ACC112 (cell line): ENCODE measurements at regions not wholly inside any gene's neighbourhood (a gene's known extent, or its start where the extent isn't known, plus 50 kb on each side); places are given as distances from the start of the nearest gene placed in this dataset.

Experiments
- H2AFZ ChIP-seq: fragments of 200-600 bp; sonication (generic); one replicate; pipeline ENCODE4 v1.6.0; 2017; ENCODE audit warnings: antibody characterized with exemption, low read length; ENCODE audit not compliant: unreplicated experiment
- H3K27ac ChIP-seq: fragments of 200-600 bp; sonication (generic); 2 replicates; pipeline ENCODE4 v1.5.1; 2014; ENCODE audit warnings: low read depth, mild to moderate bottlenecking, antibody characterized with exemption, low read length, moderate library complexity
- H3K27me3 ChIP-seq: fragments of 200-600 bp; sonication (generic); 2 replicates; pipeline ENCODE4 v1.6.1; 2014; ENCODE audit warnings: mild to moderate bottlenecking, antibody characterized with exemption, low read length, moderate library complexity, mixed read lengths; ENCODE audit not compliant: insufficient read depth
- H3K36me3 ChIP-seq: fragments of 200-600 bp; sonication (generic); 2 replicates; pipeline ENCODE4 v1.6.1; 2016; ENCODE audit warnings: mild to moderate bottlenecking, antibody characterized with exemption, low read length, moderate library complexity, mixed read lengths; ENCODE audit not compliant: insufficient read depth
- H3K4me1 ChIP-seq: fragments of 200-600 bp; sonication (generic); one replicate; pipeline ENCODE4 v1.6.1; 2016; ENCODE audit warnings: low read length, mixed read lengths; ENCODE audit not compliant: insufficient read depth, unreplicated experiment, control insufficient read depth
- H3K4me3 ChIP-seq: fragments of 200-600 bp; sonication (generic); 2 replicates; pipeline ENCODE4 v1.5.1; 2014; ENCODE audit warnings: mild to moderate bottlenecking, low read depth, low read length
- H3K79me2 ChIP-seq: fragments of 200-600 bp; sonication (generic); one replicate; pipeline ENCODE4 v1.6.0; 2016; ENCODE audit warnings: low read length; ENCODE audit not compliant: control insufficient read depth, unreplicated experiment, insufficient read depth

DNA sequence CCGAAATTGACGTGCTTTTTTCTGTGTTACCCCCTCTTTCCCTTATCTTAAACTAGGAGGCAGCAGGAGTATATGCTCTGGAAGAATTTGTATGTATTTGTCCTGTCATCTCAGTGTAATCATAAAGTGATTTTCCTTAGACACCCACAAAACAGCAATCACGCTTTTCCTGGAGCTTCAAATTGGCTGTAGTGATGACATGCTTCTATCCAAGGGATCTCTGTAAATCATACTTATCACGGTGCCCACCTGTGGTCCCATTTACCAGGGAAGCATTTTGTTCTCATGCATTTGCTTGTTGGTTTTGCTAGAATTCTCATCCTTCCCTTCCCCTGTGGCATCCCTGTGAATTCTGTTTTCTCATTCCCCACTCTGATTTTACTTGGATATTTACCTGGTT lies 220.8 kb upstream of the THUMPD2 start:
- Histone ChIP-seq H3K4me1 (peaks cover 11% of the 10 kb centered on the region), H3K4me3 (no peak overlapping the region), H2AFZ (no peak overlapping the region), H3K27ac (no peak overlapping the region), H3K36me3 (no peaks in the 10 kb centered on the region), H3K79me2 (no peaks in the 10 kb centered on the region), H3K27me3 (no peaks in the 10 kb centered on the region)

DNA sequence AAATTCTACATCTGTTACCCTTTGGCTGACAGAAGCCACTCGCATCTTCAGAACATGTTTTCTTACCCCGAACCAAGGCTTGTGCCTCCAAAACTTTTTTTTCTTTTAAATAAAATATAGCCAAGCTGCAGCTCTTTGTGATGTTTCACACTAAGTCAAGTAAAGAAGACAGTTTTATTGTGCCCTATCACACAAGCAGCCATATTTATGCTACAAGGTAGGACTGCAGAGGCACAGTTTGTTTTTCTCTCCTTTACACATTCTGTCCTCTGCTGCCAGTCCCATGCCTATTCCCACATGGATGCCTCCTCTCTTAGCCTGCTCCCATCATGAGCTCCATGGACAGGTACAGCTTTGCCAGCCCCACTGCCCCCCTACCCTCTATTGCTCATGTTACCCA lies 219.6 kb upstream of the THUMPD2 start:
- no peaks in the 10 kb centered on the region for H3K27me3 ChIP-seq
- H3K4me1 ChIP-seq = peaks cover 11% of the 10 kb centered on the region
- H3K79me2 ChIP-seq = no peaks in the 10 kb centered on the region
- no peak overlapping the region for H2AFZ ChIP-seq
- H3K27ac ChIP-seq = no peak overlapping the region
- no peak overlapping the region for H3K4me3 ChIP-seq
- H3K36me3 ChIP-seq = no peaks in the 10 kb centered on the region

DNA sequence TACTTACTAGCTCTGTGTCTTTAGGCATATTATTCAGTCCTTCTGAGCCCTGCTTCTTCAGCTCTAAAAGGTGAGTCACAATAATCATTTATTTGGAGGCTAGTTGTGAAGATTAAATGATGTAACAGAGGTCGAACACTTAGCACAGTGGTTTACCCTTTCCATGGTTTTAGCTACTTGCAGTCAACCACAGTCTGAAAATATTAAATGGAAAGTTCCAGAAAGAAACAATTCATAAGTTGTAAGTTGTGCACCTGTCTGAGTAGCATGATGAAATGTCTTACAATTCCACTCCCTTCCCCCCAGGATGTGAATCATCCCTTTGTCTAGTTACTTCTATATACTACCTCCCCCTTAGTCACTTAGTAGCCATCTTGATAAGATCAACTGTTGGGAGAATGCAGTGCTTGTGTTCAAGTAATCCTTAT lies 217.6 kb upstream of the THUMPD2 start:
- H3K27me3 ChIP-seq = no peaks in the 10 kb centered on the region
- H3K4me1 ChIP-seq = peaks cover 11% of the 10 kb centered on the region
- no peaks in the 10 kb centered on the region for H3K36me3 ChIP-seq
- H3K4me3 ChIP-seq = no peak overlapping the region
- no peak overlapping the region for H2AFZ ChIP-seq
- H3K79me2 ChIP-seq = no peaks in the 10 kb centered on the region
- no peak overlapping the region for H3K27ac ChIP-seq

DNA sequence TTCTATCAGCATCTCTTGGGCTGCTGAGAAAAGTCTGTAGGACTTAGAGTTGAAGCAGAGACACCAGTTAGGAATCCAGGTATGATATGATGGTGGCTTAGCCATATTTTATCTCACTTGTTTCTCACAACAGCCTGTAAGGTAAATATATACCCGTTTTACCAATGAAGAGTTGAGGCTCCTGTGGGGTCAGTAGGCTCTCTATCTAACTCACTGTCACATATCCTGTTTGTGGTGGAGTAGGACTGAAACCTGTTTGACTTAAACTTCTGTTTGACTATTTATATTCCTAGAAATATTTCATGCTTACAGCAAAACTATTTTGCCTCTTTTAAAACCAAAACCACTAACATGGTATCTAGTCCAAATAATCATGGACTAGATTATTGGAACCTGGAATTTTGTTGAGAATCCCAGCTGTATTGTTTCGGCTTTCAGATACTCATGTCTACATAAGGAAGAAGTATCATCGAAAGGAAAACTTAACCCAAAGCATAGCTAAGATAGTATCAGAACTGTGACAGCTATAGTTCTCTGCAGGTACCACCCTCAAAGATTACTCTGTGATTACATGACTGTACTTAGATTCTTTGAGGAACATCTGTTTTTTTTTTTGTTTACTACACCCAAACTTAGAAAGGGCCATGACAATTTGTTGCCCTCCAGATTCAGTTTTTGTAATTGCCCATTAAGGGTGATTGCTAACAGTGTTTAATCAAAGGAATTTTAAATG lies 216.1 kb upstream of the THUMPD2 start:
- Histone ChIP-seq H3K79me2 (no peaks in the 10 kb centered on the region), H3K27ac (no peak overlapping the region), H3K4me1 (peaks cover 11% of the 10 kb centered on the region), H2AFZ (no peak overlapping the region), H3K4me3 (no peak overlapping the region), H3K36me3 (no peaks in the 10 kb centered on the region), H3K27me3 (no peaks in the 10 kb centered on the region)

DNA sequence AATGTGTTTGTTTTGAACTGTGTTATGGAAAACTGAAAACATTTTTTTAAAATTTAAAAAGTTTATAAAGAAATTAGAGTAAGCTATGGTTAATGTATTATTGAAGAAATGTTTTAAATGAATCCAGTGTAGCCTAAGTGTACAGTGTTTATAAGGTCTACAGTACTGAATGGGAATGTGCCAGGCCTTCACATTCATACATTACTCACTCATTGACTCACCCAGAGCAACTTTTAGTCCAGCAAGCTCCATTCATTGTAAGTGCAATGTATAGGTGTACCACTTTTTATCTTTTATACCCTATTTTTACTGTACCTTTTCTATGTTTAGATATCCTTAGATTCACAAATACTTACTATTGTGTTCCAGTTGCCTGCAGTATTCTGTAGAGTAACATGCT lies 215.1 kb upstream of the THUMPD2 start:
- Histone ChIP-seq H3K36me3 (no peaks in the 10 kb centered on the region), H3K4me1 (peaks cover 11% of the 10 kb centered on the region), H3K27me3 (no peaks in the 10 kb centered on the region), H2AFZ (no peak overlapping the region), H3K4me3 (no peak overlapping the region), H3K27ac (no peak overlapping the region), H3K79me2 (no peaks in the 10 kb centered on the region)

DNA sequence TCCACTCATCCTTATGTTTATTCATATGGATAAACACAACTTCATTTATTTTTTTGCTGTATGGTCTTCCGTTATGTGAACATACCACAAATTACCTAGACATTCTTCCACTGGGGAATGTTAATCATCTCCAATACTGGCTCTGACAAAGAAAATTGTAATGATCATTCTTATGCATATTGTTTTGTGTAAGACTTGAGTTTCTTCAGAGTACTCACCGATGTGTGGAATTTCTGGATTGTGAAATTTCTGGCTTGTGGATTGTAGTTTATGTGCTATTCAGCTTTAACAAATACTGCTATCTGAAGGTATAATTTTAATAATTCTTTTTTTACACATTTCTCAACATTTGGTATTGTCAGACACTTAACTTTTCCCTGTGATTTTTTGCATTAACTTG lies 212.2 kb upstream of the THUMPD2 start:
- H3K79me2 ChIP-seq = no peaks in the 10 kb centered on the region
- no peak overlapping the region for H2AFZ ChIP-seq
- no peak overlapping the region for H3K4me3 ChIP-seq
- peaks cover 2% of the 10 kb centered on the region for H3K4me1 ChIP-seq
- no peaks in the 10 kb centered on the region for H3K27me3 ChIP-seq
- H3K36me3 ChIP-seq = no peaks in the 10 kb centered on the region
- H3K27ac ChIP-seq = no peak overlapping the region

DNA sequence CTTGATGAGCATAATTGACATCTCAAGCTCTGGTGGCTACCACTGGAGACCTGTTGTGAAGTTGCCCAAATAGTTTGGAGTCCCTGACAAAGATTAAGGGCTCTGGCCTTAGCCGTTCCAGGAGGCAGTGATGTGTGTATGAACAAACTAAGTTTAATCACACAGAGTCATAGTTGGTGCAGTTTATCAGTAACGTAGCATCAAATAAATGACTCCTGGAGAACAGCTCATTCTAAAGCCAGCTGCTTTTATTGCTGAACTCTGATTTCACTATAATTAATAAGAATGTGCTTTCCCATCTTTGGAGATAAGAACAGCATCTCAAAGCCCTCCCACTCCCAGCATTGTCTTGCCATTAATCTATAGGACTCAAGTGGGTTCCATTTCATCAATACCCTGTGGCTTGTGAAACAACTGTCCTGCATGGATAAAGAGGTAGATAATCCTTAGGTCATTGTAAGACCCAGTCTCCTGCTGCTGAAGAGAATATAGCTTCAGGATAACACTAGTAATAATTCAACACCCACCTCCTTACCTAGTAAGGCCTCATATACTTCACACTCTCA lies 211.4 kb upstream of the THUMPD2 start:
- Histone ChIP-seq H3K27me3 (no peaks in the 10 kb centered on the region), H2AFZ (no peak overlapping the region), H3K79me2 (no peaks in the 10 kb centered on the region), H3K4me1 (no peaks in the 10 kb centered on the region), H3K27ac (no peak overlapping the region), H3K36me3 (no peaks in the 10 kb centered on the region), H3K4me3 (no peak overlapping the region)

DNA sequence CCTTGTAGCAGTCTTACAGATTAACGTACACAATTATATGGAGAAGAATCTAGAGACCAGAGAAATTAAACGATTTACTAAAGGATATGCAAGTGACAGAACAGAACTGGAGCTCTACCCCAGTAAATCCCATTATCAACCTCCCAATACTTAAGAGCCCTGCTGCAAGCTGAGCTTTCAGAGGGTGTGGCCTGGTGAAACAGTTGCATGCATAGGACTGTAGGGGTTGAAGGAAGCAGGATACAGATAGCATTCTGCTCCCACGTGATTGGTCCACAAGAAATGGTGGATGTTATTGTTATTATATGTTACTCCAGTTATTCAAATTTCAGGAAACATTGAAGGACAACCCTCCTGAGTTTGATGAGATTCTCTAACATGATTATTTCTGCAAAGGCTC lies 210.8 kb upstream of the THUMPD2 start:
- no peaks in the 10 kb centered on the region for H3K4me1 ChIP-seq
- H2AFZ ChIP-seq = no peak overlapping the region
- no peaks in the 10 kb centered on the region for H3K27me3 ChIP-seq
- no peak overlapping the region for H3K27ac ChIP-seq
- H3K36me3 ChIP-seq = no peaks in the 10 kb centered on the region
- H3K4me3 ChIP-seq = no peak overlapping the region
- no peaks in the 10 kb centered on the region for H3K79me2 ChIP-seq

DNA sequence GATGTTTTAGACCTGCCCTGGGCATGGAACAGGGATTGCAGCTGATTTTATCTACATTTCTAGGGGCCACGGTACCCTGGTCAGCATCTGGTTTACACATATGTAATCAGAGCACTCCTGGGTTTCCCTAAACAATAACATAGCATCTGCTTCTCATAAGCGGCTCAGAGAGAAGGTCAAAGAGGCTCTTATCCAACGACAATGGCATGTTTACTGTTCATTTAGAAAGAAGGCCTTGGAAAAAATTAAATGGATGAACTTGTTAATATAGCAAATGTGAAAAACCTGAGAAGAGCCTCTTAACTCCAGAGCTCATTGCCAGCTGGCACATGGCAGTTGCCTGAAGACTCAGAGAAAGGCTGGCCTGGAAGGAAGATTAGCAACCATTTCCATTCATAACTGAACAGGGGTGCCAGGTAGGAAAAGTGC lies 202.8 kb upstream of the THUMPD2 start:
- Histone ChIP-seq H2AFZ (no peak overlapping the region), H3K27me3 (no peaks in the 10 kb centered on the region), H3K4me1 (no peaks in the 10 kb centered on the region), H3K36me3 (no peaks in the 10 kb centered on the region), H3K4me3 (no peak overlapping the region), H3K79me2 (no peaks in the 10 kb centered on the region), H3K27ac (no peak overlapping the region)

DNA sequence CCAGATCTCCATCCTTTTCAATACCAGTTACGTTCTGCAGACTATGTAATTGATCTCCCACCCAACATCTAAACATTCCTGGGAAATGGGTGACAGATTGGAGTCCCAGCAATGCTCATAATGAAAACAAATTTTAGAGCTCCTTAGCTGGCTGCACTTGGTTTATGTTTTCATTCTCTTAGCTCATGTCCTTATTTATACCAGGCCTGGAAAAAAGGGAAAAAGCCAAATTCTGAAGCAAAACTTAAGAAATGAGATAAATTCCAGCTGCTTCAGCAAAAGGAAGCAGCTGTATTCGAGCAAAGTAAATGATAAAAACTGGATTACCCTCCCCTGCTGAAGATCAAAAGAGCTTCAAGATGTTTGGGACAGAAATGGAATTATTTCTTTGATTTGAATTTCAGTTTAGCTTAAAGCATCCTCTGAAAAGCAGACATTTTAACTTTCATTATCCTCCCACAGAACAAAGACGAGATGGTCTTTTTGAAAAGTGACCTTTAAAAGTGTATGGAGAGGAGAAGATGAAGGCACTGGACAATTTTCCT lies 196.5 kb upstream of the THUMPD2 start:
- H3K79me2 ChIP-seq = no peaks in the 10 kb centered on the region
- no peaks in the 10 kb centered on the region for H3K27me3 ChIP-seq
- no peak overlapping the region for H3K27ac ChIP-seq
- no peak overlapping the region for H2AFZ ChIP-seq
- no peaks in the 10 kb centered on the region for H3K4me1 ChIP-seq
- no peak overlapping the region for H3K4me3 ChIP-seq
- H3K36me3 ChIP-seq = no peaks in the 10 kb centered on the region

DNA sequence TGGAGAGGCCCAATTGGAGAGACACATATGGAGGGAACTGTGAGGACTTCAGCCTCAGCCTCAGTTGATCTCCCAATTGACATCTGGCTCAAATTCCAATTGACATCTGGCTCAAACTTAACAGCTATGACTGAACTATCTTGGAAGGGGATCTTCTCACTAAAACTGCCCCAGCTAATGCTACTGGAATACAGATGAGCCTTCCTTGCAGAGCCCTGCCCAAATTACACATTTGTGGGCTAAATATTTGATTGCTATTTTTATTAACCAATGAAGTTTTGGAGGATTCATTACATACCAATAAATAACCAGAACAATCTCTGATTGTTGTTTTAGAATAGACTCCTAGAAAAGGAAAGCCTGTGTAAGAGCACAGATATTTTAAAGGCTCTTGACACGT lies 189.0 kb upstream of the THUMPD2 start:
- no peak overlapping the region for H3K4me3 ChIP-seq
- no peaks in the 10 kb centered on the region for H3K79me2 ChIP-seq
- H3K27ac ChIP-seq = no peak overlapping the region
- H3K27me3 ChIP-seq = no peaks in the 10 kb centered on the region
- H3K36me3 ChIP-seq = no peaks in the 10 kb centered on the region
- H3K4me1 ChIP-seq = no peaks in the 10 kb centered on the region
- H2AFZ ChIP-seq = no peak overlapping the region
